ENCODE measurements at regions not wholly inside any gene's neighbourhood (a gene's known extent, or its start where the extent isn't known, plus 50 kb on each side); places are given as distances from the start of the nearest gene placed in this dataset.
"Not testable (repeated sequence)": the region's sequence is repeated elsewhere in the genome, so short reads cannot be mapped to it uniquely, and the experiment has no call there.

GRCh38 chr5:106680330-106680729, 990.4 kb downstream of the EFNA5 start:
- FAIRE-seq = peak; percentile 59
- DNase-seq (ENCODE audit: extremely low spot score, insufficient read length, low read depth) = no peak

GRCh38 chr5:106677057-106677456, 993.7 kb downstream of the EFNA5 start:
- FAIRE-seq = no peak
- no peak for DNase-seq (ENCODE audit: extremely low spot score, insufficient read length, low read depth)

- DNase-seq (ENCODE audit: extremely low spot score, insufficient read length, low read depth) (no peak), FAIRE-seq (no peak)
These were observed 995.0 kb downstream of the EFNA5 start for GRCh38 chr5:106675687-106676086.

DNA sequence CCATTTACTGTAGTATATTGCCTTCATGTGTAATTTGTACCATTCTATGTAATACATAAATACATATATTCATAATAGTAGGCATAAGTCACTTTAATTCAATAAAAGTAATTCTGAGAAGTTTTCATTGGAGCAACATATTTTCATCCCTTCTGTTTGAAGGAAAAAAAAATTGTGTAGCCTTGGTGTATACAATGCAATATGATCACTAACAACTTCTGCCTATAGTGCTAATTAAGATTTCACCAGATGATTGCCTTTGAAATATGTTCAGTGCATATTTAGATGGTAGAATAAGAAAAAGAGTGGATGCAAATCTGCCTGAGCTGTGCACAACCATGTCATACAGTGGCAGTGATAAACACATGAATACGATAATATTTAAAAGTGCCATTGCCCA, 996.8 kb downstream of the EFNA5 start:
- DNase-seq (ENCODE audit: extremely low spot score, insufficient read length, low read depth) (no peak), FAIRE-seq (no peak)

DNA sequence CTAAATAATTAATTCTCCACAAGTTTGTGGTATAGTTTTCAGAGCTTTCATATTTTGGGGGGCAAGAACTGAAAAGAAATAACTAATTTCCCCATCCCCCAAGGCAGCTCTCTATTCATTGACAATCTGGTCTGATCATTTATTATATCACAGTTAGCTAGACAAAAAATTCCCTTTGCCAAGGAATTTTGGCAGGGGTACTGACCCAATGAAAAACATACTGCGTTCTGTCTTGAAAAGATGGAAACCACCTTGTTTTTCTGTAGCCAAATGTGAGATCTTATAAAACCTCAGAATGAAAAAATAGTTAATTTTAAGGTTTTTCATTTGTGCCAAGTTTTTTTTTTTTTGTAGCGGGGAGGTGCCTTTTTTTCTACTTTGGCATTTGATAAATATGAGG, 1008.9 kb downstream of the EFNA5 start:
- DNase-seq (ENCODE audit: extremely low spot score, insufficient read length, low read depth) (no peak), FAIRE-seq (no peak)

DNA sequence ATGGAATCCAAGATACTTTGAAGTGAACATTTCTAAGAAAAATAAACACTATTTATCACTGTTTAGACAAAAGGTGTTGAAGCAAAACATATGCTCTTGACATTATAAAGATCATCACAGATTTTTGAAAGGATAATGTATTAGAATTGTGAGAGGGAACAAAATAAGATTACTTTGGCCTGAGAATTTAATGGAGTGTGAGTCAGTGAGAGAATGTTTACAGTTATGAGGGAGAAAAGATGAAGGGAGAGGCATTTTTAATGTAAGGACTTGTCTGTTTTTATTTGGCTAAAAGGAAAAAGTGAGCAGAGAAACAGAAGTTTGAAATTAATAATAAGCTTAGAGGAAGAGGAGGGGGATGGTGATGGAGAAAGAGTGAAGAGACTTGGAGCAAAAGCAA, 1010.1 kb downstream of the EFNA5 start:
- DNase-seq (ENCODE audit: extremely low spot score, insufficient read length, low read depth) (no peak), FAIRE-seq (no peak)

DNA sequence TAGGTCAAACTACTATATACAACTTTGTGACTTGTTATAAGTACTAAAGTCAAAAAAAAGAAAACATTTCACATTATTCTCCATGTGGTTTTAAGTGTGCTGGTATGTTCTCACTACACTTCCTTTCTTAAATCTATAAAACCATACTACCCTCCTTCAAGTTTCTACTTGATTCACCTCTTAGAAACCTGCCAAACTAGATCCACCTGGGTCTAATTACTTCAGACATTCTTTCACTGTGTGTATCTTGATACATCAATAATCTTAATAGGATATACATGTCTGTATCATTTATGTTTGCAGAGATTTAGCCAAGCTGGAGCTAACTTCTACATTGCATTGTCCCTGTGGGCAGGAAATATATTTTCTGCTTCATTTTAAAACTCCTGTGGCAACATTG, 1012.6 kb downstream of the EFNA5 start:
- DNase-seq (ENCODE audit: extremely low spot score, insufficient read length, low read depth) (no peak), FAIRE-seq (no peak)

DNA sequence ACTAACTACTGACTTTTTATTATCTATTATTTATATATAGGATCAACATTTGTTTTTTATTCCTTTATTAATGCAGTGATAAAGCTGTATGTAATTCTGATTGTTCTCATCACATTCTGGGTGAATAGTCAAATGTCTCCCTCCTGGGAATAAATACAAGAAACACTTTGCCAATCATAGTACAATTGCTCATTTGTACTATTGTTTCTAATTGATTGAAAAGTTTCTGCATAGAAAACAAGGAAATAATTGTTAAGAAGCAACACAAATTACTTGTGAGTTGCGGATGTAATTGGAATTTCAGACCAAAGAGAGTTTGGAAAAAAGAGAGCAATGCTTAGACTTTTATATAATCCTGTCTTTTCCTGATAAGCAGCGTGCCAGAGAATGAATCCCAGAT, 1013.9 kb downstream of the EFNA5 start:
- DNase-seq (ENCODE audit: extremely low spot score, insufficient read length, low read depth) (no peak), FAIRE-seq (no peak)

GRCh38 chr5:106649031-106649430, 1021.7 kb downstream of the EFNA5 start:
- no peak for DNase-seq (ENCODE audit: extremely low spot score, insufficient read length, low read depth)
- no peak for FAIRE-seq

GRCh38 chr5:106648401-106648800, 1022.3 kb downstream of the EFNA5 start:
- no peak for DNase-seq (ENCODE audit: extremely low spot score, insufficient read length, low read depth)
- FAIRE-seq = no peak

DNA sequence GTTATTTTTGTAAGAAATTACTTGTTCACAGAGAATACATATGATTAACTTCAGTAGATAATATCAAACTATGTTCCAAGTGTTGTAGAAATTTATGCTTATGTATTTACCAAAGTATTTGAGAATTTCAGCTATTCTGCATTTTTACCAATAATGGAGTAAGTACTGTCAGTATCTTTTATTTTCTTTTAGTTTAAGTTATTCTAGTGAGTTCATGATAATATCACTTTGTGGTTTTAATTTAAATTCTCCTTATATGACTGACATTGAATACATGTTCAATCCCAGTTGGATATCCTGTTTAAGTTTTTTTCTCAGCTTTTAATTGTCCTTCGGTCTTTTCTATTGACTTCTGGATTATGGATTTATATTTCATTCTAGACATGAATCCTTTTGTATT, 1024.6 kb downstream of the EFNA5 start:
- DNase-seq (ENCODE audit: extremely low spot score, insufficient read length, low read depth) (no peak), FAIRE-seq (no peak)

- DNase-seq (ENCODE audit: extremely low spot score, insufficient read length, low read depth) (no peak), FAIRE-seq (no peak)
These were observed 1030.2 kb downstream of the EFNA5 start for GRCh38 chr5:106640511-106640910.

DNA sequence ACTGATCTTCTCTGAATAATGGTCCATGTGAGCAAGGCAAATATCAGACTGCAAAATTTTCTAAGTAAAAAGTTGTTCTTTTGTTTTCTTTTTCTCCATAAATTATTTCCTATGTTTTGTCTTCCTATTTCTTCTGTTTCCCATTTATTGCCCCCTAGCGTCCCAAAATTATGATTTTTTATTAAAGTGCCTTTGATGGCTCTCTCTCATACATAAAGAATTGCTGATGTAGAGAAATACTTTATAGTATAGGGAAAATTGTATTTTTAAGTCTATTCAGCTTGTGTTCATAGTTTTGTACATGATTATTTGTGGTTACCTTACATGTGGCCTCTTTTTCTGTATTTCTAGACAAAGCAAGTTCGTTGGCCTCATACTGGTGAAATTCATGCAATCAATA, 1031.2 kb downstream of the EFNA5 start:
- DNase-seq (ENCODE audit: extremely low spot score, insufficient read length, low read depth) (no peak), FAIRE-seq (no peak)

DNA sequence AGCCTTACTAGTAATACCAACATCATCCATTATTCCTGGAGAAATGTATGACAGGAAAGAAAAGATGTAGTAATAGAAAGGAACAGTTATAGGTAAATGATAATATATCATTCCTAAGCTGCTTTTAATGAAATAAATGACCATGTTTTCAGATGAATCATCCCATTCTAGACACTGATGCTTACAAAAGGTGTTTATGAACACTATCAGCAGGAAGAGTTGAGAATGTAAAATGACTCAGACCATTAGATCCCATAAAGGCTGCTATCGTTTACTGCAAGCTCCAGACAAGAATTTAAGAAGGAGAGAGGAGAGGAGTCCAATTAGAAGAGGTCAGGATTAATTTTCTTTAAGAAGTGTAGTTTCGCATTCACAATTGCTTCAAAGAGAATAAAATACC, 1033.5 kb downstream of the EFNA5 start:
- FAIRE-seq = no peak
- DNase-seq (ENCODE audit: extremely low spot score, insufficient read length, low read depth) = no peak

GRCh38 chr5:106634375-106634774, 1036.4 kb downstream of the EFNA5 start:
- FAIRE-seq (no peak), DNase-seq (ENCODE audit: extremely low spot score, insufficient read length, low read depth) (no peak)

GRCh38 chr5:106633825-106634224, 1036.9 kb downstream of the EFNA5 start:
- FAIRE-seq = no peak
- DNase-seq (ENCODE audit: extremely low spot score, insufficient read length, low read depth) = no peak

DNA sequence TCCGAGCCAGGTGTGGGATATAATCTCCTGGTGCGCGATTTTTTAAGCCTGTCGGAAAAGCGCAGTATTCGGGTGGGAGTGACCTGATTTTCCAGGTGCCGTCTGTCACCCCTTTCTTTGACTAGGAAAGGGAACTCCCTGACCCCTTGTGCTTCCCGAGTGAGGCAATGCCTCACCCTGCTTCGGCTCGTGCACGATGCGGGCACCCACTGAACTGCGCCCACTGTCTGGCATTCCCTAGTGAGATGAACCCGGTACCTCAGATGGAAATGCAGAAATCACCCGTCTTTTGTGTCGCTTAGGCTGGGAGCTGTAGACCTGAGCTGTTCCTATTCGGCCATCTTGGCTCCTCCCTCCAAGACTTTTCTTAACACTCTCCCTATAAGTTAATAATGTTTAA, 1042.3 kb downstream of the EFNA5 start:
- not testable (repeated sequence) for FAIRE-seq; DNase-seq (ENCODE audit: extremely low spot score, insufficient read length, low read depth)

DNA sequence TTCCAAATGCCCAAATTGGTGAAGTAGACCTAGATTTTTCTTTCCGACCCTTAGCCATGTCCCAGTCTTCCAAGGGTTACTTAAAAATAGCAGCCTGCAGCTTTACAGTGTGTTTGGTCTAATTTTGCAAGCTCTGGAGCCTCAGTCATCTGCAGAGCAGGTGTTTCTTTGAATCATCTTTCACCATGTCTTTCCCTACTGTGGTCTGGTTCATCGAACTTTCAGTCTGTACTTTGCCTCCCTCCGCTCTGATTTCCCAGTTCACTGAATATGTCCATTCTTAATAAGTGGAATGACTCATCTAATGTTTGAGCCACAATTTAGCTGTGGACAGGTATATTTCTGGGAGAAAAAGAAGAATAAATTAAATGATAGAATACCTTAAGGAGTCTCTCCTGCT, 1060.7 kb downstream of the EFNA5 start:
- FAIRE-seq = no peak

DNA sequence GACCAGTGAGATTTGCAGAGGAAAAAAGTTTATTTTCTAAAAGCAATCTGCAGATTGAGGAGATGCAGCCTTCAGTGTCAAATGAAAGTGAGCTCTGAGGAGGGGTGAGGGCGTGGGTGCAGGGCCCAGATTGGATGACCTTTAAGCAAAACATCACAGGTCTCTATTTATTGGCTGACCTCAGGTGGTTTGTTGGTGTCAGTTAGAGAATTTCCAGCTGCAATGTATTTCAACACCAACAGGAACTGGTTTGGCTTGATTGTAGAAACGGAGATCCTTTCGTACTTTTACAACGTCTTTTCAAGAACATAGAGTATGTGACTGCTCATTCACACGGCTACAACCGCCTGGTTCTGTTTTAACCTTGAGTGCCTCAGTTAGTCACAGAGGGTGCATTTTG, 1069.1 kb downstream of the EFNA5 start:
- FAIRE-seq (no peak), DNase-seq (ENCODE audit: extremely low spot score, insufficient read length, low read depth) (no peak)

More for the DNA sequence above, 1060.7 kb downstream of the EFNA5 start:
- no peak for DNase-seq (ENCODE audit: extremely low spot score, insufficient read length, low read depth)

- FAIRE-seq (no peak), DNase-seq (ENCODE audit: extremely low spot score, insufficient read length, low read depth) (no peak)
These were observed 1069.9 kb downstream of the EFNA5 start for GRCh38 chr5:106600803-106601202.

DNA sequence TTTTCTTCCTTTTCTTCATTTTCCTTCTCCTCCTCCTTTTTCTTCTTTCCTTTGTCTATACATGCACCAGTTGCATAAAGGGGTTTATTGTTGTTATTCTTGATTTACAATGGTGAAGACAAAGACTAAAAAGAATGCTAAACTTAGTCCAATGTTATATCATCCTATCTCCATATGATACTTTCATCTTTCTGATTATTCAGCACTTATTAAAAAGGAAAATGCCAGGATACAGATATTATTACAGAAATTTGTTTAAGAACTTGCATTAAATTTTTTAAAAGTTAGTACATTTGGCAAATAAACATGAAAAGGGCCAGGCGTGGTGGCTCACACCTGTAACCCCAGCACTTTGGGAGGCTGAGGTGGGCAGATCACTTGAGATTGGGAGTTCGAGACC, 1074.9 kb downstream of the EFNA5 start:
- DNase-seq (ENCODE audit: extremely low spot score, insufficient read length, low read depth) (no peak), FAIRE-seq (no peak)

- DNase-seq (ENCODE audit: extremely low spot score, insufficient read length, low read depth) = no peak
- FAIRE-seq = no peak
These were observed 1086.5 kb downstream of the EFNA5 start for GRCh38 chr5:106584268-106584667.

GRCh38 chr5:106578736-106579135, 1092.0 kb downstream of the EFNA5 start:
- FAIRE-seq = no peak
- DNase-seq (ENCODE audit: extremely low spot score, insufficient read length, low read depth) = no peak
